Colon (tissue), 2 donors: ENCODE measurements at regions not wholly inside any gene's neighbourhood (a gene's known extent, or its start where the extent isn't known, plus 50 kb on each side); places are given as distances from the start of the nearest gene placed in this dataset.
"Not testable (repeated sequence)": the region's sequence is repeated elsewhere in the genome, so short reads cannot be mapped to it uniquely, and the experiment has no call there.

Experiments
- FAIRE-seq: peaks from 2 replicates; lab custom pipeline; 2012; peaks lifted over from hg19 to GRCh38; lab: Jason Lieb, UNC
- donor health status: control.
- donor health status: control.

DNA sequence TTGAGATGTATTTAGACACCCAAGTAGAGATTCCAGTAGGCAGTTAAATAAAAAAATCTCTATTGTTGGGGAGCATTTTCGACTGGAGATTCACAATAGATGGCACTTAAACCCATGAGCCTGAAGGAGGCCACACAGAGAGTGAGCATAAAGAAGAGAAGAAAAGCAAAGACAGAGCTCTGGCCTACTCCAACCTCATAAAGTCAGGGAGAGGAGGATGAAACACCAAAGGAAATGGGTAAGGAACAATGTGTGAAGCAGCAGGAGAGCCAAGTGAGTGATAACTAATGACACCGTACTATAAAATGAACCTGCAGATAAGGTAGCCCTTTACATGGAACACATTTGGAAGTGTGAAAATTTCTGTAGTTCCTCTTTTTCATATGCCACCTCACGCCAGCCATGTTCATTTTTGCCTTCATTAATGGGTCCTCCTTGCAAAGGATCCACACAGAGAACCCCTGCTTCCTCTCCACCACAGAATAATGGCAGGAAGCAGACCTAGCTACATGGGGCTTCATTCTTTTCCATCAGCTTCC is 150.0 kb upstream of the SYT10 start:
- no peak for FAIRE-seq

DNA sequence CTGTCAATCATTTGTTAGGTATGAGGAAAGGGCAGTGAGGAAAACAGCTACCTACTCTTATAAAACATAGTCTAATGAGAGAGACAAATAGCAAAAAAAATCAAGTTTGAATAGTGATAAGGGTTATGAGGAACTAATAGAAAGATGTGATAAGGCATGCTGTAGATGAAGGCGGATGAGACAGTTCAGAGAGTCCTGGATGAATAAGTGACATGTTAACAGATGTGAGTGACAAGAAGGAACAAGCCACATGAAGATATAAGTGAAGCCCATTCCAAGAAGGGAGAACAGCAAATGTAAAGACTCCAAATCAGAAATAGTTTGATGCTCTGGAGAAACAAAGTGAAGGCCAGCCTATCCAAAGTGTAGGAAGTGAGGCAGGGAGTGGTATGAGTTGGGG is 154.1 kb upstream of the SYT10 start:
- FAIRE-seq, result no peak

DNA sequence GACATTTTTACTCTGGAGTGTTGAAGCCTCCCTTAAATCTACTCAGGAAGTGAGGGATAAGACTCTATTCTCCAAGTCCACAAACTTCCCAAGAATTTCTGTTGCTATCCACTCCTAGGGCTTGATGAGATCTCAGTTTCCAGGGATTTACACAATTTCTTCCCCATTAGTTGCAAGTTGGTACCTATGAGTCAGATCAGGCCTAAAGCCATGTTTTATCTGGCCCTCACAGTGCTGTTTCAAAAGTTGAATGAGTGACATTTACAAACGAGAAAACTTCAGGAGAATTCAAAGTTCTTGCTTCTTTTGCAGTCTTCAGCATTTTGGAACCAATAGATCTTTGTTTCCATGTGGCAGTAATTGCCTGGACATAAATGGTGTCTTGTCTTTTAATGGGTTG is 156.4 kb upstream of the SYT10 start:
- no peak for FAIRE-seq

DNA sequence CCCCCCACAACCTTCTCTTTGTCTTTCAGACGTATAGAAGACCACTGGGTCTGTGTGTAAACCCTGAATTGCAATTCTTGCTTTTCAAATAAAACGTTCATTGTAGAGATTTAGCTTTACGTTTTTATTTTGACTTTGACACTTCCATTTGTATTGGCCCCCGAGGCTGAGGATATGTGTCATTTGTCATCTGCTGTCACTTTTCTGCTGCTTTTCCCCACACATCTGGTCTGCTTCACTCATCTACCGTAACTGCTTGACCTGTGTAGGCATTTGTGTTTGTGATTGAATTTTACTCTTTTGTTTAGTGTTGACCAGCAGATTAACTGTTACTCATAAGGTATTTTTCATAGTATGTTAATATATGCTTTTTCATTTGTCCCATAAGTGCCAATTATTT is 157.2 kb upstream of the SYT10 start:
- FAIRE-seq, result no peak

DNA sequence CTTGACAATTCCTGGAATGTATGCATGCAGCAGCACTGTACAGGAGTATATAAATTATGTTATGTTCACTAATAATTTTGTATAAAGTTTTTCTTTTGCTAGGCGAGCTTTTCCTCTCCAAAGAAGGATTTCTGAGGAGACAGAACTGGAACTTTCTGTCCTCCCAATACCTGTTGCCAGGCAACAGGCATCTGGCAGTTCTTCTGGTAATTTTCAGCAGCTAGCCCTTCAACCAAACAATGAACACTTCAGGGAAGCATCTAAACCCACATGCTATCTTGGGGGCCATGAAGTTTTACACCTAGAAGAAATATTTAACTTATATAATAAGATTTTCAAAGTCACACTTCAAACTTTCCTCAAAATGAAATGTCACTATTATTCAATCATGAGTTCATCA is 162.9 kb upstream of the SYT10 start:
- no peak for FAIRE-seq

DNA sequence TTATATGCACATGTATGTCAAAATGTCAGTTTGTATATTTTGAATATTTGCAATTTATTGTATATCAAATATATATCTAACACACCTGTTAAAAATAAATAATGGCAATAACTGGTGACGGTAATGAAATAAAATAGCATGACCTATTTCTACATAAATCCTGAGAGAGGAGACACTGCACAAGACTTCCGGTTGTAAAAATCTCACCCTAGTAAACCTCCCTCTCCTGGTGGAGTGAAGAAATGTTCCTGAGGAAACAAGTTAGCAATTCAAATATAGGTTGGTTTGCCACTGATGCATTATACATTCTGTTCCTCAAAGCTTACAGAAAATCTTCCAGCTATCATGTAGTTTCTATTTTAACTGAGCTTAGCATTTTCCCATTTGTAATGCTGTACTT is 166.1 kb upstream of the SYT10 start:
- FAIRE-seq, result no peak

DNA sequence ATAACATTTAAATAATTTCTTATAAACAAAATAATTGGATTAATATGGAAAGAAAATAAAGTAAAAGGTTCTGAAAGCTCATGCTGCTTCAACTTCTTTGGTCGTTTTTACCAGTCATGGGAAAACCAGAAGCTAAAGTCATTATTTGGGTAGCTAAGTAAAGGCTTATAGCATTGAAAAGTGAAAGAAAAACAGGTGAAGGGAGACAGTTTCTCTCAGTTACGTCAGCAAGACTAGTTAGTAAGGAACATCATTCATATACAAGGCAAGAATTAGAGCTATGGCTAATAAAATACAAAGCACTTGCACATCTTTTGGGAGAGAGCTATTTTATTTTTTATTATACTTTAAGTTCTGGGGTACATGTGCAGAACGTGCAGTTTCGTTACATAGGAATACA is 170.3 kb upstream of the SYT10 start:
- no peak for FAIRE-seq

DNA sequence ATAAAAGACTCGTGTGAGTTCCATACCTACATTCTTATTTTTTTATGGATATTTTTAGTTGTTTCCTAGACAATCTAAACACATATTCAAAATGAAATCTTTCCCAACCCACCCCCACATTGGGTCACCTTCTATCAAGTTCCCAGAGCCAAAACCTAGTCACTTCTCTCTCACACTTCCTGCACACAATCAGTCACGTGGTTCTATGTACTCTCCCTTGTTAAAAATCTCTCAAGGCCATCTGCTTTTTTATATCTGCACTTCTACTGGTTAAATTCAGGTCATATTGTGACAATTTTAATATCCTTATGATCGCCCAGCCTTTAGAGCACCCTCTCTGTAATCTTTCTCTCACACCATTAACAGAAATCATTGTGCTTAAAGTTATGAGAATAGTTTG is 175.0 kb upstream of the SYT10 start:
- no peak for FAIRE-seq

DNA sequence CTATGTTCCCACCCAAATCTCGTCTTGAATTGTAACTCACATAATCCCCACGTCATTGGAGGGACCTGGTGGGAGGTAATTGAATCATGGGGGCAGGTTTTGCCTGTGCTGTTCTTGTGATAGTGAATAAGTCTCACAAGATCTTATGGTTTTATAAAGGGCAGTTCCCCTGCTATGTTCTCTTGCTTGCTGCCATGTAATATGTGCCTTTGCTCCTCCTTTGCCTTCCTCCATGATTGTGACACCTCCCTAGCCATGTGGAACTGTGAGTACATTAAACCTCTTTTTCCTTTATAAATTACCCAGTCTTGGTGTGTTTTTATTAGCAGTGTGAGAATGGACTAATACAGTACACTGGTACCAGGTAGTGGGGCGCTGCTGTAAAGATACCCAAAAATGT is 177.6 kb upstream of the SYT10 start:
- FAIRE-seq, result no peak

DNA sequence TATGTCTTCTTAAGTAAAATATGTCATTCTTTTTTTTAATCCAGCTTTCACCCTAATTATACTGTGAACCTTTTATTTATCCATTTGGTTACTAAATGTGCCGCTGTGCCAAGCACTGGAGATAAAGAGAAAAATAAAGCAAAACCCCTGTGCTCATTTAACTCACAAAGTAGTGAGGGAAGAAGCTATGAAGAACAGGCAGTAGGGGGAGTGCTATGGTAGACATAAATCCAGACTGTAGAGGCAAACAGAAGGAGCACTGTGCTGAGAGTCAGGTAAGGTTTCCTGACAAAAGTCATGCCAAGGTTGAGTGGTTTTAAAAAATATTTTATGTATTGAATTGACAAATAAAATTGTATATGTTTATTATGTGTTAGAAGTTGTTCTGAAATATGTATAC is 188.5 kb upstream of the SYT10 start:
- FAIRE-seq, result no peak

DNA sequence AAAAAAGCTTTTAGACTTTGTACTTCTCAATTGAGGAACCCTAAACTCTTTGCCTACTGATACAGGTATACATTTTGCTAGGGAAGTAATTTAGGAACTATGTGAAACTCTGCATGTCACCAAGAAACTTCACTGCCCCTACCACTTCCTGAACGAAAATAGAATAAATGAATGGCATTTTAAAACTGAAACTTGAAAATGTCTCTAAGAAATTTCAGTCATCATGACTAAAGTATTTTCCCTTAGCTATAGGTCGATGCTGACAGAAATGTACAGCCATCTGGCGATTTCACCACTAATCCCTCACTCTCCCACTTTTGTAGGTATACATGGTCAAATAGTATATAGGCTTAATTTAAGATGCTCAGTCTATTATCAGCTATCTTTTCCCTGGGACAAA is 194.9 kb upstream of the SYT10 start:
- FAIRE-seq, result no peak

DNA sequence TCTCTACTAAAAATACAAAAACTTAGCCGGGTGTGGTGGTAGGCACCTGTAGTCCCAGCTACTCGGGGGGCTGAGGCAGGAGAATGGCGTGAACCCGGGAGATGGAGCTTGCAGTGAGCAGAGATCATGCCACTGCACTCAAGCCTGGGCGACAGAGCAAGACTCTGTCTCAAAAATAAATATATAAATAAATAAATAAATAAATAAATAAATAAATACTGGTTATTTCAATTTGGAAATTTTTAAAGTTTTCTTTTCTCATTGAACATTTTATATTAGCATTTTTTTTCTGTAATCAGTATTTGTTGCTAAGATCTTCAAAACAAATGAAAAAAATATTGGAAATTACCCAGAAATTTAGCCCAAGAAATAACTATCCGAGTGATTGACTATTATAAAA is 197.3 kb upstream of the SYT10 start:
- not testable (repeated sequence) for FAIRE-seq

DNA sequence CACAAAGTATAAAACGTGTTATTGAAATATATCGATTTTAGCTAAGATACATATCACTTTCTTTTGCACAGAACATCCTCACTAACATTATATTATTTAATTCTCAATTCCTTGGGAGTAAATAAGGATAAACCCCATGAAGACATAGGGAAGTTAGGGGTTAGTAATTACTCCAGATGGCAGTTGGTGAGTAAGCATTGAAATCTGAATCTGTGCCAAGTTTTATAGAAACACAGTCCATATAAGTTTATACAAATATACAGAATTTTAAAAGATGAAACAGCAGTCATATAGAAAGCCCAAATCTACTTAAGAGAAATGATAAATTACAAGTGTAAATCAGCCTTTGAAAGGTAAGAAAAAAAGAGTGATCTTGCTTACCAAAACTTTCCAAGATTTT is 200.4 kb upstream of the SYT10 start:
- no peak for FAIRE-seq

DNA sequence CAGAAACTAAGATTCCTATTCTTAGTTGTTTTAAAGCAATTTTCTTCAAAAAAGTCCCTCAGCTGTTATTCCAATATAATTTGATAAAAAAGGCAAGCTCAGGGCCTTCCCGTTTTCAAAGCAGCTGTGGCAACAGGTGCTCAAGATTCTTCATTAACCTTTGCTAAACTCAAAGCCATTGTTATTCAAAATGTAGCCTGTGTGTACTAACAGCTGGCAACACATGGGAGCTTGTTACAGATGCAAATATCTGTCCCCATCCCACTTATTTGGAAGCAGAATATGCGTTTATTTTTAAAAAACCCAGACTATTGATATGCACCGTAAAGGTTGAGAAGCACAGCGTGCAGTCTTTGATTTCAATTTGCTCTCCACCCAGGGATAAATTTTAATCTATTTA is 210.4 kb upstream of the SYT10 start:
- FAIRE-seq, result no peak

DNA sequence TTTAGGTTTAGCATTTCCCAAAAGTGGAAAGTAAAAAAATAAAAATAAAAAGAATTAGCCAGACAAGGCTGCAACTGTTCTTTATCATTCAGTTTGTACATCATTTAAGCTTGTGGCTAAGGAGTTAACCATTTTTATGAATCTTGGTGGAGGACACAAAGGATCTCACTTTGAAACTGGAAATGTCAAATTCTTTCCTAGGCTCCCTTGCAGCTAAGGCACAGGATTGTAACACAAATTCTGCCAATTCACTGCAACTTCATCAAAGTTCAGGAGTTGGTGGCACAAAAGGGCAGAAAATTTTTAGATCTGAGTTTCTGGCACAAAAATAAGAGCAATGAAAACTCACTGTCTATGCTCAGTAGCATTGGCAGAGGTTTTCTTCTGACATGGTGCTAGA is 211.2 kb upstream of the SYT10 start:
- FAIRE-seq, result no peak

DNA sequence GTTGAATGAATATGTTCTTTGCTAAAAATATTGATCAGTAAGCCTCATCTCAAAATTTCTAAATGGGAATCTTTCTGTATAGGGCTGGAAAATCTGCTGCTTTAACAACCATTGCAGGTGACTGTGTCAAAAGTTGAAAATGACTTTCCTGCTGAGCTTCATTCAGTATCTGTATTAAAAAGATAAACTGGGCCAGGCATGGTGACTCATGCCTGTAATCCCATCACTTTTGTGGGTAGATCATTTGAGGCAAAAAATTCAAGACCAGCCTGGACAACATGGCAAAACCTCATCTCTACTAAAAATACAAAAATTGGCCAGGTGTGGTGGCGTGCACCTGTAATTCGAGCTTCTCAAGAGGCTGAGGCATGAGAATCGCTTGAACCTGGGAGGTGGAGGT is 213.7 kb upstream of the SYT10 start:
- no peak for FAIRE-seq

DNA sequence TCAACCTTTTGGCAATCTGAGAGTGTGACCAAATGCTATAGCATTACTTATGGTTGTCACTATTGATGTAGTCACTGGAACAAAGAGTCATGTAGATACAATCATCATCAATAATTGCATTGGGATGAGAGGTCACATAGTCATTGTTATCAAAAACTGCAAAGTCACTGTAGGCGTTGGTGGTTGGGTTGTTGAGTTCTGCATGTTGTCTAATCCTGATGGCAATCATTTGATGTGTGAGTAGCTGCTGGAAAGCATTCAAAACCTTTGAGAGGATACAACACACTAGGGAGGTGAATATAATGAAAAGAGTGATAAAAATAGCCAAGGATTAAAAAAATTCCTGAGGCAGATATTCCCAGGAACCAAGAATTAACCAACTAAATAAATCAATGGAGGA is 214.7 kb upstream of the SYT10 start:
- FAIRE-seq, result no peak

DNA sequence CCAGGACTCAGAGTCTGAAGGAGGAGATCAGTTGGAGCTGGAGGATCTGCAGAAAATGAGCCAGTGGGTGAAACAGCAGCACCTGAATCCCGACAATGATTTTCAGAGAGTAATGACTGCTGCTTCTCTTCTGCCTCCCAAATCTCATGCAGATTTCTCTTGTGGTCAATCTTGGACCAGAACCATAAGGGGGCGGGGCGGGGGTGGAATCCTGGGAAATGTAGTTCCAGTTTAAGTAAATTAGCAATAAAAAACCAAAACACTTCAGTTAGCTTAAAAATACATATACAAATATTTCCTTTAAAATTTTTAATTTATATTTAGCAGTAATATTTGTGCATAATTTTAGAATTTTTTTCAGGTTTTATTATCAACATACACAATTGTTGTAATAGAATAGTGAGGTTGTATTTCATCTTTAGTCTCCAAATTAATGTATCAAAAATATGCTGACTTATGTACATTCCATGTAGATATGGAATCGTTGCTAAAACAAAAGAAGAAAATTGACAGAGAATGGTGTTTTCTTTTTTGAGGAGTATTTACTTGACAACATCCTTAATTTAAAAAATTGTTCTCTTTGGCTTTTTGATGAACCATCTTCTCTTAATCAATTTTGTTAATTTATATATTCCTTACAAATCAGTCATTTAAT is 223.5 kb upstream of the SYT10 start:
- peak; percentile 10 for FAIRE-seq

DNA sequence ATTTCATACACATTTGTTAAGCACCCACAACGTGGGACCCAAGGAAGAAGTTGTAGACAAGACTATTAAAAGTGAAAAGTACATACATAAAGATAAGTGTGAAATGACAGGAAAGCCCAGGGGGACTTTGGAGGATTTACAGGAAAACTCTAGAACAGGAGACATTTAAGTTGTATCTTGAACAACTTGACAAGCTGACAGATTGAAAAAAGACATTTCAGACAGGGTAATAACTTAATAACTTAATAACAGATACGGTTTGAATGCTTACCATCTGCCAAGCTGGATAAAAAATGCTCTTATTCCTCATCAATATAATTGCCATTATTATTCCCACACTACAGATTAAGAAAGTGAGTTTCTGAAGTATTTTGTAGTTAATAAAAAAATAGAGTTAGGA is 229.7 kb upstream of the SYT10 start:
- no peak for FAIRE-seq

DNA sequence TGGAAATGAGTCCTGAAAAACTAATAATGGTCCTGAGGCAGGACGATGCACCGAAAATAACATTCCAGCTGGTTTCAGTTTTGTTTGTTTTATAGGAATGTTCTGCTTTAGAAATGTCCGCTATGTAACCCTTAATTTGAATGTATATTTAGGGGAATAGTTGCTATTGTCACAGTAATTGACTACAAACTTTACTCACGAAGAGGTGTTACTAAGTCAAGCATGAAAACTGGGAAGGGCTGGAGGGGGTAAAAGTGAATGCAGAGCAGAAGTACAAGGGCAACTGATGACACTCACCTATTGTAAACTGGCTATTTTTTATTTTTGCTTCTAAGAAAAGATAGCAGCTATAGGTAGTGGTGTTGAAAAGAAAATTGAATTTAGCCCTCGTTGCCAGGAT is 230.7 kb upstream of the SYT10 start:
- FAIRE-seq, result no peak

DNA sequence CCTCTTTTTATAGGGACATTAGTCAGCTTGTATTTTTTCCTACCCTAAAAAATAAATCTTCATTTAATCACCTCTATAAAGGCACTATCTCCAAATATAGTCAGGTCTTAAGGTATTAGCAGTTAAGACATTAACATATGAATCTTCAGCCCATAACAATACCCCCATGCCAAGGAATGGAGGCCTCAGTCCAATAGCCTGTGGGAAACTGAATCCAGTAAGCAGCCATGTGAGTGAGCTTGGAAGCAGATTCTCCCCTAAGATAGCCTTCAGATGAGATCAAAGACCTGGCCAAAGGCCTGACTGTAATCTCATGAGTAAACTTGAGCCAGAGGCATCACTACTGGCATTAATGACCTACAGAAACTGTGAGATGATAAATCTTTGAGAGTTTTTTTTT is 232.1 kb upstream of the SYT10 start:
- FAIRE-seq, result no peak

DNA sequence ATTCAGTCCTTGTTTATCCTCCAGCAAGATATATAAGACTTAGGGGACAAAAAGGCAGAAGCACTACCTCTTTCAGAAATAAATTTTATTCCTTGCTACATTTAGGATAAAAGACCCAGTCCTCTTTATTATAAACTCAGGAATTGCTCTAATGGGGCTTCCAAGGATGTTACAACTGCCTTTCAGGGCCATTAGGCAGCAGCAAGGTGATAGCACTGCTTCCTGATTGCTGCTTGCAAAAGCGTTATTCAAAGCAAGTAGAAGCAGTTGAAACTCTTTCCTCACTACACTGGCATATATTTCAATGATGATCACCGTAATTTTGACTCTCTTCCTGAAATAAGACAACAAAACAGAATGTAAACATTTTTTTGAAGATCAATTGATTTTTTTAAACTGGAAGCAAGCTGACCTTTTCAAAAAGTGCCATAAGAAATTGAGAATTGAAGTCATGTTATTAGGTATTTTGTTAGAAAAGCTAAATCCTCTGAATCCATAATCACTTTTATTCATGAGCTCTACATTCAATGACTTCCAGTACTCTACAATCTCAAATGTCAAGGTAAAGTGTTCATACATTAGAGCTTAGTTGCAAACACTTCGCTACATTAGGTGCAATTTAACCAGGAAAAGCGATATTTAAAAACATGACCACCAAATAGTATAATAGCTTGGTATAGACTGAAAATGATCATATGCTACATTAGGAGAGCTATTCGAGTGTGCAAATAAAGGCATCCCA is 233.4 kb upstream of the SYT10 start:
- no peak for FAIRE-seq

DNA sequence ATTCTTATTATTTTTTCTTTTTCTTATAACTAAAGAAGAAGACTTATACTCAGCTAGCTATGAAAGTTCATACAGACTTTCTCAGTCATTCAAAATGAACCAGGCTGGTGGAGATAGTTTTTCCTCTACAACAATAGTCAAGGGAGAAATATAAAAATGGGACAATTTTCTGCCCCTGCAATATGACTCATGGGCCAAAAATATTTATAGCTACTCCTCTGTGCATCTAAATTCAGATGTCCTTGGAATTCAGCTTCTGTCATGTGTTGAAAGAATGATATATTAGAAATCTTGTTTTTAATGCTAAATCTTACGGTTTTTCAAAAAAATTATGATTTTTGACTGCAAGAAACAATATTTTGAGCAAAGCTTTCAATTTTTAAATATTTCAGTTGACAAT is 237.2 kb upstream of the SYT10 start:
- FAIRE-seq, result no peak
